ENCODE measurements at regions not wholly inside any gene's neighbourhood (a gene's known extent, or its start where the extent isn't known, plus 50 kb on each side); places are given as distances from the start of the nearest gene placed in this dataset.

DNA sequence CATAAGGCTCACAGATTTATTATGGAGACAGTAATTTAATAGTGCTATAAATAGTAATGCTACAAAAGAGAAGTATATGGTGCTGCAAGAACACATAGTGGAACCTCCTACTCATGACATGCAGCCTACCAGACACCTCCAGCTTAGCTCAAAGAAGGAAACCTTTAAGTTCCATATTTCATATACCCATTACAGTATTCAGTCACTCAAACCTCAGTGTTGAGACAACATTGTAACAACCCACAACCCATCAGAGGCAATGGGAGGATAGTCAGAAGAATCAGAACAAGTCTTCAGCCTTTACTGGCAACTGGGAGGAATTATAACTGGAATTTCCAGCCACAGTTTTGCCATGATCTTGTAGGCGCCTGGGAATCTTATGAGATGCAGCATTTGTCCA, 186.3 kb upstream of the VSTM2A start:
- Histone ChIP-seq H3K79me2 (ENCODE audit: control insufficient read depth, insufficient read depth, low read length) (no peaks in the 10 kb centered on the region), H3K9me3 (replicated peaks; ENCODE audit: control insufficient read depth, insufficient read depth, low read length) (no peaks in the 10 kb centered on the region), H3K4me2 (ENCODE audit: control insufficient read depth, insufficient read depth) (no peak overlapping the region), H3K4me1 (ENCODE audit: control insufficient read depth, insufficient read depth, low read length) (no peaks in the 10 kb centered on the region), H3K36me3 (ENCODE audit: control insufficient read depth in 2 of 2, insufficient read depth in 2 of 2, low read length in 1 of 2) (no peaks in the 10 kb centered on the region), H3K9ac (ENCODE audit: control insufficient read depth, insufficient read depth, low read length) (no peak overlapping the region), H4K20me1 (ENCODE audit: control insufficient read depth, insufficient read depth) (no peaks in the 10 kb centered on the region), H2AFZ (ENCODE audit: control insufficient read depth, low read depth, low read length) (no peak overlapping the region), H3K4me3 (no peak overlapping the region), H3K27me3 (replicated peaks in 1 of 2; ENCODE audit: control insufficient read depth in 2 of 2, insufficient read depth in 2 of 2, low read length in 1 of 2) (no peaks in the 10 kb centered on the region), H3K27ac (ENCODE audit: control insufficient read depth, insufficient read depth) (no peak overlapping the region)
- no peak for DNase-seq (ENCODE audit: low read depth, low spot score)
- ChIA-PET SMC1A (ENCODE audit: uncharacterized antibody, unreplicated experiment) (interaction anchor here (0.8 to 1.0 kb wide), 2 partner anchors 11 to 103 kb away, joined by 3 to 4 read pairs; no protein-coding TSS in a partner anchor), POLR2A (no interaction called here), RAD21 (ENCODE audit: unreplicated experiment) (no interaction called here), CTCF (no interaction called here)
- no peak for FAIRE-seq
- TF ChIP-seq, protein P1, sequence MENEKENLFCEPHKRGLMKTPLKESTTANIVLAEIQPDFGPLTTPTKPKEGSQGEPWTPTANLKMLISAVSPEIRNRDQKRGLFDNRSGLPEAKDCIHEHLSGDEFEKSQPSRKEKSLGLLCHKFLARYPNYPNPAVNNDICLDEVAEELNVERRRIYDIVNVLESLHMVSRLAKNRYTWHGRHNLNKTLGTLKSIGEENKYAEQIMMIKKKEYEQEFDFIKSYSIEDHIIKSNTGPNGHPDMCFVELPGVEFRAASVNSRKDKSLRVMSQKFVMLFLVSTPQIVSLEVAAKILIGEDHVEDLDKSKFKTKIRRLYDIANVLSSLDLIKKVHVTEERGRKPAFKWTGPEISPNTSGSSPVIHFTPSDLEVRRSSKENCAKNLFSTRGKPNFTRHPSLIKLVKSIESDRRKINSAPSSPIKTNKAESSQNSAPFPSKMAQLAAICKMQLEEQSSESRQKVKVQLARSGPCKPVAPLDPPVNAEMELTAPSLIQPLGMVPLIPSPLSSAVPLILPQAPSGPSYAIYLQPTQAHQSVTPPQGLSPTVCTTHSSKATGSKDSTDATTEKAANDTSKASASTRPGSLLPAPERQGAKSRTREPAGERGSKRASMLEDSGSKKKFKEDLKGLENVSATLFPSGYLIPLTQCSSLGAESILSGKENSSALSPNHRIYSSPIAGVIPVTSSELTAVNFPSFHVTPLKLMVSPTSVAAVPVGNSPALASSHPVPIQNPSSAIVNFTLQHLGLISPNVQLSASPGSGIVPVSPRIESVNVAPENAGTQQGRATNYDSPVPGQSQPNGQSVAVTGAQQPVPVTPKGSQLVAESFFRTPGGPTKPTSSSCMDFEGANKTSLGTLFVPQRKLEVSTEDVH (IDR thresholded peaks at IDR 0.05; ENCODE audit: low read depth, partially characterized antibody), result no peak
- TF ChIP-seq, protein P2, sequence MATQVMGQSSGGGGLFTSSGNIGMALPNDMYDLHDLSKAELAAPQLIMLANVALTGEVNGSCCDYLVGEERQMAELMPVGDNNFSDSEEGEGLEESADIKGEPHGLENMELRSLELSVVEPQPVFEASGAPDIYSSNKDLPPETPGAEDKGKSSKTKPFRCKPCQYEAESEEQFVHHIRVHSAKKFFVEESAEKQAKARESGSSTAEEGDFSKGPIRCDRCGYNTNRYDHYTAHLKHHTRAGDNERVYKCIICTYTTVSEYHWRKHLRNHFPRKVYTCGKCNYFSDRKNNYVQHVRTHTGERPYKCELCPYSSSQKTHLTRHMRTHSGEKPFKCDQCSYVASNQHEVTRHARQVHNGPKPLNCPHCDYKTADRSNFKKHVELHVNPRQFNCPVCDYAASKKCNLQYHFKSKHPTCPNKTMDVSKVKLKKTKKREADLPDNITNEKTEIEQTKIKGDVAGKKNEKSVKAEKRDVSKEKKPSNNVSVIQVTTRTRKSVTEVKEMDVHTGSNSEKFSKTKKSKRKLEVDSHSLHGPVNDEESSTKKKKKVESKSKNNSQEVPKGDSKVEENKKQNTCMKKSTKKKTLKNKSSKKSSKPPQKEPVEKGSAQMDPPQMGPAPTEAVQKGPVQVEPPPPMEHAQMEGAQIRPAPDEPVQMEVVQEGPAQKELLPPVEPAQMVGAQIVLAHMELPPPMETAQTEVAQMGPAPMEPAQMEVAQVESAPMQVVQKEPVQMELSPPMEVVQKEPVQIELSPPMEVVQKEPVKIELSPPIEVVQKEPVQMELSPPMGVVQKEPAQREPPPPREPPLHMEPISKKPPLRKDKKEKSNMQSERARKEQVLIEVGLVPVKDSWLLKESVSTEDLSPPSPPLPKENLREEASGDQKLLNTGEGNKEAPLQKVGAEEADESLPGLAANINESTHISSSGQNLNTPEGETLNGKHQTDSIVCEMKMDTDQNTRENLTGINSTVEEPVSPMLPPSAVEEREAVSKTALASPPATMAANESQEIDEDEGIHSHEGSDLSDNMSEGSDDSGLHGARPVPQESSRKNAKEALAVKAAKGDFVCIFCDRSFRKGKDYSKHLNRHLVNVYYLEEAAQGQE (IDR thresholded peaks at IDR 0.05; ENCODE audit: low read depth, low read length), result no peak
- TF ChIP-seq, protein P3, sequence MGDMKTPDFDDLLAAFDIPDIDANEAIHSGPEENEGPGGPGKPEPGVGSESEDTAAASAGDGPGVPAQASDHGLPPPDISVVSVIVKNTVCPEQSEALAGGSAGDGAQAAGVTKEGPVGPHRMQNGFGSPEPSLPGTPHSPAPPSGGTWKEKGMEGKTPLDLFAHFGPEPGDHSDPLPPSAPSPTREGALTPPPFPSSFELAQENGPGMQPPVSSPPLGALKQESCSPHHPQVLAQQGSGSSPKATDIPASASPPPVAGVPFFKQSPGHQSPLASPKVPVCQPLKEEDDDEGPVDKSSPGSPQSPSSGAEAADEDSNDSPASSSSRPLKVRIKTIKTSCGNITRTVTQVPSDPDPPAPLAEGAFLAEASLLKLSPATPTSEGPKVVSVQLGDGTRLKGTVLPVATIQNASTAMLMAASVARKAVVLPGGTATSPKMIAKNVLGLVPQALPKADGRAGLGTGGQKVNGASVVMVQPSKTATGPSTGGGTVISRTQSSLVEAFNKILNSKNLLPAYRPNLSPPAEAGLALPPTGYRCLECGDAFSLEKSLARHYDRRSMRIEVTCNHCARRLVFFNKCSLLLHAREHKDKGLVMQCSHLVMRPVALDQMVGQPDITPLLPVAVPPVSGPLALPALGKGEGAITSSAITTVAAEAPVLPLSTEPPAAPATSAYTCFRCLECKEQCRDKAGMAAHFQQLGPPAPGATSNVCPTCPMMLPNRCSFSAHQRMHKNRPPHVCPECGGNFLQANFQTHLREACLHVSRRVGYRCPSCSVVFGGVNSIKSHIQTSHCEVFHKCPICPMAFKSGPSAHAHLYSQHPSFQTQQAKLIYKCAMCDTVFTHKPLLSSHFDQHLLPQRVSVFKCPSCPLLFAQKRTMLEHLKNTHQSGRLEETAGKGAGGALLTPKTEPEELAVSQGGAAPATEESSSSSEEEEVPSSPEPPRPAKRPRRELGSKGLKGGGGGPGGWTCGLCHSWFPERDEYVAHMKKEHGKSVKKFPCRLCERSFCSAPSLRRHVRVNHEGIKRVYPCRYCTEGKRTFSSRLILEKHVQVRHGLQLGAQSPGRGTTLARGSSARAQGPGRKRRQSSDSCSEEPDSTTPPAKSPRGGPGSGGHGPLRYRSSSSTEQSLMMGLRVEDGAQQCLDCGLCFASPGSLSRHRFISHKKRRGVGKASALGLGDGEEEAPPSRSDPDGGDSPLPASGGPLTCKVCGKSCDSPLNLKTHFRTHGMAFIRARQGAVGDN (IDR thresholded peaks at IDR 0.05), result no peak
- TF ChIP-seq POLR2AphosphoS2 (IDR thresholded peaks at IDR 0.05; ENCODE audit: low read depth, low read length) (no peak), EP300 (IDR thresholded peaks at IDR 0.05; ENCODE audit: borderline replicate concordance in 1 of 2, control insufficient read depth in 1 of 2, low read depth in 2 of 2, low read length in 2 of 2) (no peak)
- WGBS (ENCODE audit: insufficient coverage, insufficient replicate concordance, low lambda C conversion rate, missing lambda C conversion rate), result 0% methylated on average over 1 of the region's 1 CpG
- intact Hi-C loops (cut with micrococcal nuclease; ENCODE audit: unreplicated experiment) (no loop called here), in situ Hi-C loops (cut with MboI) (no loop called here)
- ATAC-seq, result no peak
- no TSS peak for BruUV-seq (replicated peaks)

All from GM12878 (cell line).